Astrocyte of the spinal cord (primary cell): ENCODE measurements at regions not wholly inside any gene's neighbourhood (a gene's known extent, or its start where the extent isn't known, plus 50 kb on each side); places are given as distances from the start of the nearest gene placed in this dataset.

ENCODE experiments used
- DNase-seq: peaks from one replicate; pipeline ENCODE4 v3.0.0; 2011; ENCODE audit warnings: low read depth, low spot score
- H3K4me3 ChIP-seq: 2 replicates; pipeline ENCODE4 v1.5.1; 2011; ENCODE audit warnings: low read depth, mild to moderate bottlenecking, low read length, moderate library complexity
- in situ Hi-C: cut with HindIII; loops from 2 replicates; pipeline ENCODE4 v1.10.0; 2017; ENCODE audit warnings: low sequenced_read_pairs
- TF ChIP-seq, protein P1 (sequence below): IDR thresholded peaks from 2 replicates; pipeline ENCODE4 v1.5.1; 2012; ENCODE audit warnings: low read depth, mild to moderate bottlenecking, low read length, inconsistent platforms

DNA sequence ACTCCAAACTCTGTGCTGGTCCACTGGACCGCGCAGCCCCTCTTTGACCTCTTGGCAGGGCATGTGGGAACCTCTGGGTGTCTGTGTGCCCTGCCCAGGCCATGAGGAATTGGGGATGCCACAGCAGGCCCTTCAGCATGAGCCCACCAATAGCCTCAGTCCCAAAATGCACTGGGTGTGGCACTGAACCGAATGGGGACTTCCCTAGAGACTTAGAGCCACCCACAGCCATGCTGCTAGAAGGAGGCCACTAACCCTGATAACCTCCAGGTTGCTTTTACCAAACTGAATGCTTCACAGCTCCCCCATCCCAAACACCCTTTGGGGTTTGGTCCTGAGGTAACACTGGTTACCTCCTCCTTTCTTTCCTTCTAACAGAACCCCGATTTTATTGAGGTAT is 302.7 kb downstream of the PIK3R1 start:
- H3K4me3 ChIP-seq: no peak overlapping the region
- in situ Hi-C loops: no loop called here
- TF ChIP-seq, protein P1, sequence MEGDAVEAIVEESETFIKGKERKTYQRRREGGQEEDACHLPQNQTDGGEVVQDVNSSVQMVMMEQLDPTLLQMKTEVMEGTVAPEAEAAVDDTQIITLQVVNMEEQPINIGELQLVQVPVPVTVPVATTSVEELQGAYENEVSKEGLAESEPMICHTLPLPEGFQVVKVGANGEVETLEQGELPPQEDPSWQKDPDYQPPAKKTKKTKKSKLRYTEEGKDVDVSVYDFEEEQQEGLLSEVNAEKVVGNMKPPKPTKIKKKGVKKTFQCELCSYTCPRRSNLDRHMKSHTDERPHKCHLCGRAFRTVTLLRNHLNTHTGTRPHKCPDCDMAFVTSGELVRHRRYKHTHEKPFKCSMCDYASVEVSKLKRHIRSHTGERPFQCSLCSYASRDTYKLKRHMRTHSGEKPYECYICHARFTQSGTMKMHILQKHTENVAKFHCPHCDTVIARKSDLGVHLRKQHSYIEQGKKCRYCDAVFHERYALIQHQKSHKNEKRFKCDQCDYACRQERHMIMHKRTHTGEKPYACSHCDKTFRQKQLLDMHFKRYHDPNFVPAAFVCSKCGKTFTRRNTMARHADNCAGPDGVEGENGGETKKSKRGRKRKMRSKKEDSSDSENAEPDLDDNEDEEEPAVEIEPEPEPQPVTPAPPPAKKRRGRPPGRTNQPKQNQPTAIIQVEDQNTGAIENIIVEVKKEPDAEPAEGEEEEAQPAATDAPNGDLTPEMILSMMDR: no peak
- no peak for DNase-seq

DNA sequence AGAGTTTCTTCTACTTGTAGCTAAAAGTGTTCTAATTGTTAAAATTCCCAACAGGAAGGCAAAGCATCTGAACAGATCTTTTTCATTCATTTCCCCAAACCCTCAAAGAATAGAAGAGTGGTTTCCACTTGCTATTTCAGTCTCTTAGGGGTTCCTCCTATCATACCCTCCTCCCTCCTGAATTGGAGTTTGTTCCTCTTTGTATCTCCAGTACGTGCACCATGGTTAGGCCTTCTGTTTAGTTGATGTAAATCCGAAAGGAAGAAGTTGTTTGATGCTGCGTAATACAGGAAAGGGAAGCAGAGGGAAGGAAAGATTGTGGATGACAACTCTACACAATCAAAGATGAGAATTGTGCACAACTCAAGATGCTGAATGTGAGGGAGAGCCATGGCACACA is 303.6 kb downstream of the PIK3R1 start:
- in situ Hi-C loops: no loop called here
- H3K4me3 ChIP-seq: no peak overlapping the region
- TF ChIP-seq, protein P1: no peak
- no peak for DNase-seq

GRCh38 chr5:68521776-68522175 is 306.2 kb downstream of the PIK3R1 start:
- no peak overlapping the region for H3K4me3 ChIP-seq
- TF ChIP-seq, protein P1: no peak
- in situ Hi-C loops: no loop called here
- no peak for DNase-seq

DNA sequence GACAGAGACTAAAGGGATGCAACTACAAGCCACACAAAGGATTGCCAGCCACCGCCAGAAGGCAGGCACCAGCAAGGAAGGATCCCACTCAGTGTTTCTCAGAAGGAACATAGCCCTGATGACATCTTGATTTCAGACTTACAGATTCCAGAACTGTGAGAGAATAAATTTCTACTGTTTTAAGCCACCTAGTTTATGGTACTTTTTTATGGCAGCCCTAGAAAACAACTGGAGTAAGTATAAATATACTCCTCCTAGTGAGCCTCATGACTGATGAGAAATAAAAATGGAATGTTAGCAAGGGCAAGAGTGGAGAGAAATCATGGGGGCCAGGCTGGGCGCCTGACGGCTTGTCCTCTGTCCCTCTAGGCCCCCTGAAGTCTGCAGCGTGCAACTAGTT is 307.3 kb downstream of the PIK3R1 start:
- TF ChIP-seq, protein P1: no peak
- in situ Hi-C loops: no loop called here
- DNase-seq: peak; percentile 39
- H3K4me3 ChIP-seq: no peak overlapping the region

DNA sequence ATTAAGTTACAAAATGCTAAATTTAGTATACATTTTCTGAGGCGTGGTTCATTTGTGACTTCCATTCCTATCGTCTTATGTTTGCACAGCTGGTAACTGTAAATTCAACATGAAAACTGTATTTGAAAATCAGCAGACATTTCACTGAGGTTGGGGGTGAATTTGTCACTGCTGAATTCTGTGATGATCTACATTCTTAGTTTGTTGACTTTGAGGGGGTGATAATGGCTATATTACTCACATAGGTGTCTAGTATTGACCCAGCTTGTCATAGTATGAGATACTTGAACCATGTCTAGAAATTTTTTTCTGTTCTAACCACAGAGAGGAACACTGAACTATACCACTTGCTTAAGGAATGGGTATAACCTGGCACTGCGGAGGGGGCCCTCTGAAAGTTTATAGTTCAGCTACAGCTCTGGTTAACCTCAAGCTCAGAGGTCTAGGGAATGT is 313.3 kb downstream of the PIK3R1 start:
- TF ChIP-seq, protein P1: no peak
- DNase-seq: peak; percentile 57
- no peak overlapping the region for H3K4me3 ChIP-seq
- in situ Hi-C loops: no loop called here

DNA sequence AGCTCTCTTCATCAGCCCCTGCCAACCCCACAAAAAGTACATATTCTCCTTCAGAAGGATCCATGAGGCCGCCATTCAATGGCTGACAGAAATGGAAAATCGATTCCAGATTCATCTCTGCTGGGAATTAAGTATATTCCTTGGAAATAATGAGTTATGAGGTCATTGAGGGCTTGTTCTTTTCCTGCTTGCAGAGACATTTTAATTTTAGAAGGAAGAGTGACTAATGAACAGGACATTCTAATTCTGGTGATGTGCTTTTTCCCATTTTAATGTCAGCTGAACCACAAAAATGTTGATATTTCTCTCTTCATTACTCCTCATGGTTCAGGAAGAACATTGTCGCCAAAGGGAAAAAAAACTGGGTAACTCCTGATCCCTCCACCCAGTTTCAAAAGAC is 314.0 kb downstream of the PIK3R1 start:
- H3K4me3 ChIP-seq: no peak overlapping the region
- in situ Hi-C loops: no loop called here
- TF ChIP-seq, protein P1: no peak
- DNase-seq: no peak

- TF ChIP-seq, protein P1: no peak
- no peak overlapping the region for H3K4me3 ChIP-seq
- no peak for DNase-seq
- in situ Hi-C loops: no loop called here
These were observed 316.4 kb downstream of the PIK3R1 start for GRCh38 chr5:68531970-68532369.
